ENCODE measurements at regions not wholly inside any gene's neighbourhood (a gene's known extent, or its start where the extent isn't known, plus 50 kb on each side); places are given as distances from the start of the nearest gene placed in this dataset.

DNA sequence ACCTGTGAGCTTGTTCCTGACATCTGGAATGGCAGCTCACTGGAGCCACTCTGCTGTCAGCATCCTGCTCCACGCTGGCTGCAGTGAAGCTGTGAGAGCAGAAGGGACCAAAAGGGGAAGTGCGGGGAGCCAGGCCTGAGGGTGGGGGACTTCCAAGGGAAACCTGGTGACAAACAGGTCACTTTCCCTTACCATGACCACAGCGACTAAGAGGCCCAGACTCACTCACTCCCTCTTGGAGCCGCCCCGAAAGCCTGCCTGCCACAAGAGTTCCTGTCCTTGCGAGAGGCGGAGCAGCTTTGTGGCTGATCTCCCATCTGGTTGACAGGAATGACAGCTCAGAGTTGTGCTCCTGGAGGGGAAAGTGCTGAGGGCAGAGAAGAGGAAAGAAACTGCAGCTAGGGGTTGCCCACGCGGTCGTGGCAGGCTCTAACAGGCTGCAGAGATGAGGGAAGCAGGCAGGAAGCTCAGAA lies 183.8 kb upstream of the NTM start:
- Histone ChIP-seq H3K27ac (no peak overlapping the region), H3K36me3 (no peaks in the 10 kb centered on the region), H3K4me1 (no peaks in the 10 kb centered on the region), H3K4me3 (replicated peaks in 1 of 3) (no peak overlapping the region), H3K27me3 (no peaks in the 10 kb centered on the region), H3K9me3 (no peaks in the 10 kb centered on the region)
- TF ChIP-seq POLR2A (IDR thresholded peaks at IDR 0.05) = no peak
- TF ChIP-seq, protein P1, sequence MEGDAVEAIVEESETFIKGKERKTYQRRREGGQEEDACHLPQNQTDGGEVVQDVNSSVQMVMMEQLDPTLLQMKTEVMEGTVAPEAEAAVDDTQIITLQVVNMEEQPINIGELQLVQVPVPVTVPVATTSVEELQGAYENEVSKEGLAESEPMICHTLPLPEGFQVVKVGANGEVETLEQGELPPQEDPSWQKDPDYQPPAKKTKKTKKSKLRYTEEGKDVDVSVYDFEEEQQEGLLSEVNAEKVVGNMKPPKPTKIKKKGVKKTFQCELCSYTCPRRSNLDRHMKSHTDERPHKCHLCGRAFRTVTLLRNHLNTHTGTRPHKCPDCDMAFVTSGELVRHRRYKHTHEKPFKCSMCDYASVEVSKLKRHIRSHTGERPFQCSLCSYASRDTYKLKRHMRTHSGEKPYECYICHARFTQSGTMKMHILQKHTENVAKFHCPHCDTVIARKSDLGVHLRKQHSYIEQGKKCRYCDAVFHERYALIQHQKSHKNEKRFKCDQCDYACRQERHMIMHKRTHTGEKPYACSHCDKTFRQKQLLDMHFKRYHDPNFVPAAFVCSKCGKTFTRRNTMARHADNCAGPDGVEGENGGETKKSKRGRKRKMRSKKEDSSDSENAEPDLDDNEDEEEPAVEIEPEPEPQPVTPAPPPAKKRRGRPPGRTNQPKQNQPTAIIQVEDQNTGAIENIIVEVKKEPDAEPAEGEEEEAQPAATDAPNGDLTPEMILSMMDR (IDR thresholded peaks at IDR 0.05) = no peak
- 57 to 64% methylated on average over 10 of the region's 10 CpGs for WGBS, 2 donors
- no peak for DNase-seq
- intact Hi-C loops (cut with DNase I) = no loop called here

DNA sequence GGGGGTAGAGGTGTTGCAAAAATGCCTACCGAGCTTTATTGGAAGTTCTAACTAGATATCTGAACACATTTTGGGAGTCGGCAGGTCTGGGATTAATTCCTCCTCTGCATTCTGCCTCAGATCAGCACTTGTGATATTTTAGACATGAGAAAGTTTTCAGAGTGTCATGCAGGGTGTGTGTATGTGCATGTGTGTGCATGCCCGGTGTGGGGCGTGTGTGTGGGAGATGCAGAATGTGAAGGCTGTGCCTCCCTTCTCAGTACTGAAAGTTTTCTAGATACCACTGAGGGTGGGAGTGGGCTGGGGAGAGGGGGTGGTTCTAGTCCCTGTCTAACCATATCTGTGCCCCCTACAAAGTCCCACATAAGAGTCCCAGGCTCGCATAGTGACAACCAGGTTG lies 180.0 kb upstream of the NTM start:
- Histone ChIP-seq H3K27ac (no peak overlapping the region), H3K9me3 (no peaks in the 10 kb centered on the region), H3K4me1 (peaks cover 0 to 1% of the 10 kb centered on the region in 2 donors), H3K36me3 (no peaks in the 10 kb centered on the region), H3K27me3 (no peaks in the 10 kb centered on the region), H3K4me3 (replicated peaks in 1 of 3) (no peak overlapping the region)
- intact Hi-C loops (cut with DNase I) = no loop called here
- no peak for TF ChIP-seq POLR2A (IDR thresholded peaks at IDR 0.05)
- TF ChIP-seq, protein P1 (IDR thresholded peaks at IDR 0.05) = no peak
- 81 to 91% methylated on average over 5 of the region's 5 CpGs for WGBS, 2 donors
- DNase-seq = no peak

DNA sequence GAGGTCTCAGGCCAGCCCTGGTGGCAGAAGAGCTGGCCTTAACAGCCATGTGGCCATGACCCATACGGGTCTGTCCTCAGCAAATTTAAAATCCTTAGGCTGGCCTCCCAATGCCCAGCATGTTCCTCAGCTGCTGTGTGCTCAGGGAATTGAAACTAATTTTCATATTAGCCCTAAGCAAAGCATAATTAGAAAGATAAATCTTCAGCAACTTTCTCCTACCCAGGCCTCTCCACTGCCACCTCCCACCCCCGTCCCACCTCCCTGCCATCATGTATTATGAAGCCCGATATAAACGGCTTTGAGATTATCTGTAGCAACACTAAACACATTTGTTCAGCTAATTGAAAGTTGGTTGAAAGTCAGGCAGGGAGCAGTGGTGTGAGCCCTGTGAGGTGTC lies 178.8 kb upstream of the NTM start:
- intact Hi-C loops (cut with DNase I) = no loop called here
- Histone ChIP-seq H3K4me3 (replicated peaks in 1 of 3) (no peak overlapping the region), H3K9me3 (no peaks in the 10 kb centered on the region), H3K27me3 (no peaks in the 10 kb centered on the region), H3K4me1 (peaks cover 6 to 12% of the 10 kb centered on the region in 2 donors), H3K36me3 (no peaks in the 10 kb centered on the region), H3K27ac (no peak overlapping the region)
- WGBS, 2 donors = 74 to 75% methylated on average over 4 of the region's 4 CpGs
- no peak for DNase-seq
- TF ChIP-seq POLR2A (IDR thresholded peaks at IDR 0.05) = no peak
- TF ChIP-seq, protein P1 (IDR thresholded peaks at IDR 0.05) = no peak

DNA sequence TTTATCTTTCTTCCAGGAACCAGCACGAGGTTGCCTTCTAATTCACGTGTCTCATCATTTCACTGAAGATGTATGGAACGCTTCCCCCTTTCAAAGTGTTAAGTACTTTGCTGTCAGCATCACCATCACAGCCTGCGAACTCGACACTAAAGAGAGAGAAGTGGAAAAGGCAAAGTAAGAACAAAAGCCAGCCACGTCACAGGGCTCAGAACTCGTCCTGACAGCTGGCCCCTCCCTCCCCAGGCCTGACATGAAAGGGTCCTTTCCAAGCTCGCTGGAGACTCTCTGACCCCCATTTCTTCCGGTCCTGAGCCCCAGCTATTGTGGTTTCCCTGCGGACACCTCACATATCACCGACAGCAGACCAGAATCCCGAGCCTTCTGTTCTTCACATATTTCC lies 177.8 kb upstream of the NTM start:
- no peak for DNase-seq
- H3K27me3 ChIP-seq = no peaks in the 10 kb centered on the region
- H3K9me3 ChIP-seq = no peaks in the 10 kb centered on the region
- H3K27ac ChIP-seq = no peak overlapping the region
- whole genome bisulfite sequencing, 2 donors = 81 to 85% methylated on average over 12 of the region's 12 CpGs
- no peaks in the 10 kb centered on the region for H3K36me3 ChIP-seq
- no peak overlapping the region for H3K4me3 ChIP-seq (replicated peaks in 1 of 3)
- intact Hi-C loops (cut with DNase I) = no loop called here
- peaks cover 9 to 14% of the 10 kb centered on the region in 2 donors for H3K4me1 ChIP-seq
- TF ChIP-seq, protein P1 (IDR thresholded peaks at IDR 0.05) = no peak
- TF ChIP-seq POLR2A (IDR thresholded peaks at IDR 0.05) = no peak

DNA sequence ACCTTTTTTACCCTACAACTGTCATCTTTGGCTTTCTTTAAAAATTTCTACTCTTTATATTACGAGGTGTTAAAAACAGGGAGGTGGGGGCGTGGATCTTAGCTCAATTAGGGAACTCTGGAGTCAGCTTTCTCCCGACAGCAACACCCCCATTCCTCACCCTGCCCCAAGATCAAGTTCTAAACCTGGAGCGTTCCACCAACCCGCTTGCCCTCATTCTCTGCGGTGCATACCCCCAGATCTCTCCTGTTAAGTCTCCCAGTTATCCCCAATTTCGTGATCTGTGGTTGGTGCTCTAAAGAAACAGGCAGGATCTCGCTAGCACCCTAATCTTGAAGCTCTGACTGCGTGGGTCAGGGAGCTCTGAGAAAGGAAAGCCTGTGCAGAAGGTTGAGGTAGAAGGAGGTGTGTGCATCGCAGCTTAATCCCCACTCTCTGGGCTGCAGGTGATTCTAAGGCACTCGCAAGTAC lies 177.3 kb upstream of the NTM start:
- 92 to 95% methylated on average over 11 of the region's 11 CpGs for WGBS, 2 donors
- H3K36me3 ChIP-seq = no peaks in the 10 kb centered on the region

More for the DNA sequence above, 177.3 kb upstream of the NTM start:
- Histone ChIP-seq H3K27ac (no peak overlapping the region), H3K4me1 (peaks cover 9 to 14% of the 10 kb centered on the region in 2 donors), H3K9me3 (no peaks in the 10 kb centered on the region), H3K27me3 (no peaks in the 10 kb centered on the region), H3K4me3 (replicated peaks in 1 of 3) (no peak overlapping the region)
- DNase-seq = no peak
- TF ChIP-seq, protein P1 (IDR thresholded peaks at IDR 0.05) = no peak
- no peak for TF ChIP-seq POLR2A (IDR thresholded peaks at IDR 0.05)
- intact Hi-C loops (cut with DNase I) = no loop called here

All from thyroid gland (tissue), 4 donors.